ENCODE measurements at regions not wholly inside any gene's neighbourhood (a gene's known extent, or its start where the extent isn't known, plus 50 kb on each side); places are given as distances from the start of the nearest gene placed in this dataset.
"Not testable (repeated sequence)": the region's sequence is repeated elsewhere in the genome, so short reads cannot be mapped to it uniquely, and the experiment has no call there.

- Histone ChIP-seq H3K4me1 (ENCODE audit: control insufficient read depth in 2 of 2, insufficient read depth in 2 of 2, low read length in 2 of 2) (no peaks in the 10 kb centered on the region), H3K27ac (ENCODE audit: low read depth in 1 of 2, low read length in 1 of 2) (no peak overlapping the region), H3K27me3 (ENCODE audit: control insufficient read depth in 2 of 2, insufficient read depth in 1 of 2, low read length in 1 of 2) (no peaks in the 10 kb centered on the region), H3K36me3 (ENCODE audit: control insufficient read depth in 2 of 2, insufficient read depth in 2 of 2, low read length in 1 of 2) (no peaks in the 10 kb centered on the region), H3K9me3 (ENCODE audit: control insufficient read depth in 2 of 2, insufficient read depth in 1 of 2, low read length in 1 of 2) (no peaks in the 10 kb centered on the region), H3K4me3 (ENCODE audit: low read length in 2 of 2) (no peak overlapping the region)
- WGBS, result 95% methylated on average over 4 of the region's 4 CpGs
- no peak for DNase-seq (ENCODE audit: low read depth in 6 of 9, low spot score in 9 of 9)
Measured at GRCh38 chr6:87763901-87764300, 61.9 kb upstream of the AKIRIN2 start.

GRCh38 chr6:87763276-87763675 is 61.2 kb upstream of the AKIRIN2 start:
- no peak for DNase-seq (ENCODE audit: low read depth in 6 of 9, low spot score in 9 of 9)
- Histone ChIP-seq H3K36me3 (ENCODE audit: control insufficient read depth in 2 of 2, insufficient read depth in 2 of 2, low read length in 1 of 2) (no peaks in the 10 kb centered on the region), H3K27me3 (ENCODE audit: control insufficient read depth in 2 of 2, insufficient read depth in 1 of 2, low read length in 1 of 2) (no peaks in the 10 kb centered on the region), H3K4me1 (ENCODE audit: control insufficient read depth in 2 of 2, insufficient read depth in 2 of 2, low read length in 2 of 2) (no peaks in the 10 kb centered on the region), H3K4me3 (ENCODE audit: low read length in 2 of 2) (no peak overlapping the region), H3K27ac (ENCODE audit: low read depth in 1 of 2, low read length in 1 of 2) (no peak overlapping the region), H3K9me3 (ENCODE audit: control insufficient read depth in 2 of 2, insufficient read depth in 1 of 2, low read length in 1 of 2) (no peaks in the 10 kb centered on the region)
- WGBS, result 97% methylated on average over 2 of the region's 2 CpGs

GRCh38 chr6:87762116-87762515 is 60.1 kb upstream of the AKIRIN2 start:
- Histone ChIP-seq H3K4me3 (ENCODE audit: low read length in 2 of 2) (no peak overlapping the region), H3K4me1 (ENCODE audit: control insufficient read depth in 2 of 2, insufficient read depth in 2 of 2, low read length in 2 of 2) (no peaks in the 10 kb centered on the region), H3K27ac (ENCODE audit: low read depth in 1 of 2, low read length in 1 of 2) (no peak overlapping the region), H3K36me3 (ENCODE audit: control insufficient read depth in 2 of 2, insufficient read depth in 2 of 2, low read length in 1 of 2) (no peaks in the 10 kb centered on the region), H3K27me3 (ENCODE audit: control insufficient read depth in 2 of 2, insufficient read depth in 1 of 2, low read length in 1 of 2) (no peaks in the 10 kb centered on the region), H3K9me3 (ENCODE audit: control insufficient read depth in 2 of 2, insufficient read depth in 1 of 2, low read length in 1 of 2) (no peaks in the 10 kb centered on the region)
- WGBS, result 94% methylated on average over 3 of the region's 3 CpGs
- no peak for DNase-seq (ENCODE audit: low read depth in 6 of 9, low spot score in 9 of 9)

GRCh38 chr6:87757792-87758191 is 55.8 kb upstream of the AKIRIN2 start:
- Histone ChIP-seq H3K9me3 (ENCODE audit: control insufficient read depth in 2 of 2, insufficient read depth in 1 of 2, low read length in 1 of 2) (no peaks in the 10 kb centered on the region), H3K27ac (ENCODE audit: low read depth in 1 of 2, low read length in 1 of 2) (no peak overlapping the region)

GRCh38 chr6:87756858-87757257 is 54.8 kb upstream of the AKIRIN2 start:
- Histone ChIP-seq H3K36me3 (ENCODE audit: control insufficient read depth in 2 of 2, insufficient read depth in 2 of 2, low read length in 1 of 2) (no peaks in the 10 kb centered on the region), H3K9me3 (ENCODE audit: control insufficient read depth in 2 of 2, insufficient read depth in 1 of 2, low read length in 1 of 2) (no peaks in the 10 kb centered on the region), H3K27ac (ENCODE audit: low read depth in 1 of 2, low read length in 1 of 2) (no peak overlapping the region), H3K4me3 (ENCODE audit: low read length in 2 of 2) (no peak overlapping the region), H3K4me1 (ENCODE audit: control insufficient read depth in 2 of 2, insufficient read depth in 2 of 2, low read length in 2 of 2) (no peaks in the 10 kb centered on the region), H3K27me3 (ENCODE audit: control insufficient read depth in 2 of 2, insufficient read depth in 1 of 2, low read length in 1 of 2) (no peaks in the 10 kb centered on the region)
- 16% methylated on average over 2 of the region's 2 CpGs for WGBS
- peak in 1 of 9 donors; percentile 38 for DNase-seq (ENCODE audit: low read depth in 6 of 9, low spot score in 9 of 9)

More at GRCh38 chr6:87757792-87758191, 55.8 kb upstream of the AKIRIN2 start:
- Histone ChIP-seq H3K4me3 (ENCODE audit: low read length in 2 of 2) (no peak overlapping the region), H3K36me3 (ENCODE audit: control insufficient read depth in 2 of 2, insufficient read depth in 2 of 2, low read length in 1 of 2) (no peaks in the 10 kb centered on the region), H3K4me1 (ENCODE audit: control insufficient read depth in 2 of 2, insufficient read depth in 2 of 2, low read length in 2 of 2) (no peaks in the 10 kb centered on the region), H3K27me3 (ENCODE audit: control insufficient read depth in 2 of 2, insufficient read depth in 1 of 2, low read length in 1 of 2) (no peaks in the 10 kb centered on the region)
- no peak for DNase-seq (ENCODE audit: low read depth in 6 of 9, low spot score in 9 of 9)
- 97% methylated on average over 3 of the region's 3 CpGs for WGBS

- Histone ChIP-seq H3K27me3 (ENCODE audit: control insufficient read depth in 2 of 2, insufficient read depth in 1 of 2, low read length in 1 of 2) (no peaks in the 10 kb centered on the region), H3K27ac (ENCODE audit: low read depth in 1 of 2, low read length in 1 of 2) (peak overlapping the region in 1 of 2 donors; percentile 2), H3K36me3 (ENCODE audit: control insufficient read depth in 2 of 2, insufficient read depth in 2 of 2, low read length in 1 of 2) (no peaks in the 10 kb centered on the region), H3K4me1 (ENCODE audit: control insufficient read depth in 2 of 2, insufficient read depth in 2 of 2, low read length in 2 of 2) (no peaks in the 10 kb centered on the region), H3K9me3 (ENCODE audit: control insufficient read depth in 2 of 2, insufficient read depth in 1 of 2, low read length in 1 of 2) (no peaks in the 10 kb centered on the region), H3K4me3 (ENCODE audit: low read length in 2 of 2) (no peak overlapping the region)
- DNase-seq (ENCODE audit: low read depth in 6 of 9, low spot score in 9 of 9), result no peak
- WGBS, result 70% methylated on average over 7 of the region's 7 CpGs
Measured at GRCh38 chr6:87755708-87756671, 54.0 kb upstream of the AKIRIN2 start.

- DNase-seq (ENCODE audit: low read depth in 6 of 9, low spot score in 9 of 9), result no peak
- H3K9me3 ChIP-seq (ENCODE audit: control insufficient read depth in 2 of 2, insufficient read depth in 1 of 2, low read length in 1 of 2), result no peaks in the 10 kb centered on the region
- no peak overlapping the region for H3K27ac ChIP-seq (ENCODE audit: low read depth in 1 of 2, low read length in 1 of 2)
- H3K27me3 ChIP-seq (ENCODE audit: control insufficient read depth in 2 of 2, insufficient read depth in 1 of 2, low read length in 1 of 2), result no peaks in the 10 kb centered on the region
- no peaks in the 10 kb centered on the region for H3K4me1 ChIP-seq (ENCODE audit: control insufficient read depth in 2 of 2, insufficient read depth in 2 of 2, low read length in 2 of 2)
- no peaks in the 10 kb centered on the region for H3K36me3 ChIP-seq (ENCODE audit: control insufficient read depth in 2 of 2, insufficient read depth in 2 of 2, low read length in 1 of 2)
- 59% methylated on average over 1 of the region's 1 CpG for WGBS
- H3K4me3 ChIP-seq (ENCODE audit: low read length in 2 of 2), result no peak overlapping the region
Measured at GRCh38 chr6:87754828-87755227, 52.8 kb upstream of the AKIRIN2 start.

GRCh38 chr6:87753131-87753685 is 51.2 kb upstream of the AKIRIN2 start:
- H3K36me3 ChIP-seq (ENCODE audit: control insufficient read depth in 2 of 2, insufficient read depth in 2 of 2, low read length in 1 of 2), result no peaks in the 10 kb centered on the region
- WGBS, result 82% methylated on average over 4 of the region's 4 CpGs
- no peaks in the 10 kb centered on the region for H3K4me1 ChIP-seq (ENCODE audit: control insufficient read depth in 2 of 2, insufficient read depth in 2 of 2, low read length in 2 of 2)
- H3K4me3 ChIP-seq (ENCODE audit: low read length in 2 of 2), result no peak overlapping the region
- H3K27me3 ChIP-seq (ENCODE audit: control insufficient read depth in 2 of 2, insufficient read depth in 1 of 2, low read length in 1 of 2), result no peaks in the 10 kb centered on the region
- no peak for DNase-seq (ENCODE audit: low read depth in 6 of 9, low spot score in 9 of 9)
- H3K9me3 ChIP-seq (ENCODE audit: control insufficient read depth in 2 of 2, insufficient read depth in 1 of 2, low read length in 1 of 2), result peaks cover 0 to 5% of the 10 kb centered on the region in 2 donors
- no peak overlapping the region for H3K27ac ChIP-seq (ENCODE audit: low read depth in 1 of 2, low read length in 1 of 2)

GRCh38 chr6:87752503-87752902 is 50.5 kb upstream of the AKIRIN2 start:
- H3K9me3 ChIP-seq (ENCODE audit: control insufficient read depth in 2 of 2, insufficient read depth in 1 of 2, low read length in 1 of 2); H3K27me3 ChIP-seq (ENCODE audit: control insufficient read depth in 2 of 2, insufficient read depth in 1 of 2, low read length in 1 of 2); DNase-seq (ENCODE audit: low read depth in 6 of 9, low spot score in 9 of 9); H3K36me3 ChIP-seq (ENCODE audit: control insufficient read depth in 2 of 2, insufficient read depth in 2 of 2, low read length in 1 of 2); H3K4me1 ChIP-seq (ENCODE audit: control insufficient read depth in 2 of 2, insufficient read depth in 2 of 2, low read length in 2 of 2); H3K27ac ChIP-seq (ENCODE audit: low read depth in 1 of 2, low read length in 1 of 2); H3K4me3 ChIP-seq (ENCODE audit: low read length in 2 of 2): not testable (repeated sequence)
- WGBS, result 97% methylated on average over 11 of the region's 11 CpGs

All from thymus (tissue), 11 donors.